GM06990 (cell line): ENCODE measurements at regions not wholly inside any gene's neighbourhood (a gene's known extent, or its start where the extent isn't known, plus 50 kb on each side); places are given as distances from the start of the nearest gene placed in this dataset.

Experiments used
- DNase-seq: peaks from one replicate; pipeline ENCODE4 v3.0.0-alpha.2; 2011; ENCODE audit not compliant: insufficient read length; ENCODE audit errors: extremely low read depth
- H3K27me3 ChIP-seq: replicated peaks from 2 replicates; pipeline ENCODE4 v1.6.0; 2011; ENCODE audit warnings: low read length; ENCODE audit not compliant: control insufficient read depth, insufficient read depth
- H3K36me3 ChIP-seq: 2 replicates; pipeline ENCODE4 v1.5.1; 2011; ENCODE audit warnings: low read length; ENCODE audit not compliant: control insufficient read depth, insufficient read depth
- H3K4me3 ChIP-seq: replicated peaks from 2 replicates; pipeline ENCODE4 v1.5.1; 2011; ENCODE audit warnings: low read depth, mild to moderate bottlenecking, control low read depth, low read length
- CTCF ChIP-seq: IDR thresholded peaks from 2 replicates; pipeline ENCODE4 v1.5.1; 2011; ENCODE audit warnings: low read length, control low read depth, mild to moderate bottlenecking, inconsistent platforms; ENCODE audit not compliant: insufficient read depth, poor library complexity, severe bottlenecking

- Histone ChIP-seq H3K36me3 (no peaks in the 10 kb centered on the region), H3K27me3 (no peaks in the 10 kb centered on the region), H3K4me3 (no peak overlapping the region)
- no peak for DNase-seq
- TF ChIP-seq CTCF = no peak
Observed at GRCh38 chr13:92967923-92968322, 258.7 kb upstream of the GPC6 start.

GRCh38 chr13:92972751-92973150 is 253.9 kb upstream of the GPC6 start:
- no peak for TF ChIP-seq CTCF
- DNase-seq = no peak
- Histone ChIP-seq H3K4me3 (no peak overlapping the region), H3K36me3 (no peaks in the 10 kb centered on the region), H3K27me3 (no peaks in the 10 kb centered on the region)

- Histone ChIP-seq H3K27me3 (no peaks in the 10 kb centered on the region), H3K36me3 (no peaks in the 10 kb centered on the region), H3K4me3 (no peak overlapping the region)
- TF ChIP-seq CTCF = no peak
- no peak for DNase-seq
Observed at GRCh38 chr13:92974905-92975429, 251.6 kb upstream of the GPC6 start.

- Histone ChIP-seq H3K36me3 (no peaks in the 10 kb centered on the region), H3K27me3 (no peaks in the 10 kb centered on the region), H3K4me3 (no peak overlapping the region)
- DNase-seq = no peak
- TF ChIP-seq CTCF = no peak
Observed at GRCh38 chr13:92976657-92977056, 249.9 kb upstream of the GPC6 start.

GRCh38 chr13:92984151-92984550 is 242.5 kb upstream of the GPC6 start:
- Histone ChIP-seq H3K27me3 (no peaks in the 10 kb centered on the region), H3K36me3 (no peaks in the 10 kb centered on the region), H3K4me3 (no peak overlapping the region)
- DNase-seq = no peak
- no peak for TF ChIP-seq CTCF

GRCh38 chr13:92989301-92989700 is 237.3 kb upstream of the GPC6 start:
- Histone ChIP-seq H3K4me3 (no peak overlapping the region), H3K36me3 (no peaks in the 10 kb centered on the region), H3K27me3 (no peaks in the 10 kb centered on the region)
- DNase-seq = no peak
- no peak for TF ChIP-seq CTCF
